Keratinocyte (primary cell): ENCODE measurements at regions not wholly inside any gene's neighbourhood (a gene's known extent, or its start where the extent isn't known, plus 50 kb on each side); places are given as distances from the start of the nearest gene placed in this dataset.
"Not testable (repeated sequence)": the region's sequence is repeated elsewhere in the genome, so short reads cannot be mapped to it uniquely, and the experiment has no call there.

Experiments used
- DNase-seq: peaks from one replicate; pipeline ENCODE4 v3.0.0-alpha.2; 2011; ENCODE audit warnings: low read depth, missing footprints, low spot score
- FAIRE-seq: peaks from 2 replicates; lab custom pipeline; 2011; peaks lifted over from hg19 to GRCh38; lab: Jason Lieb, UNC
- H2AFZ ChIP-seq: 2 replicates; pipeline ENCODE4 v1.6.0; 2012; ENCODE audit warnings: low read length, control low read depth, inconsistent platforms; ENCODE audit not compliant: control insufficient read depth
- H3K27ac ChIP-seq: 2 replicates; pipeline ENCODE4 v1.5.1; 2011; ENCODE audit warnings: low read length; ENCODE audit not compliant: control insufficient read depth, insufficient read depth
- H3K27me3 ChIP-seq: 3 replicates; pipeline ENCODE4 v1.6.0; 2011; ENCODE audit warnings: low read length; ENCODE audit not compliant: control insufficient read depth, insufficient read depth; ENCODE audit errors: extremely low read depth
- H3K36me3 ChIP-seq, 2 experiments: 2 replicates in 1 of 2; 3 replicates in 1 of 2; pipeline ENCODE4 v1.5.1; 2011; ENCODE audit warnings: low read length in 2 of 2, mild to moderate bottlenecking in 1 of 2; ENCODE audit not compliant: control insufficient read depth in 2 of 2, insufficient read depth in 2 of 2; ENCODE audit errors: extremely low read depth in 1 of 2
- H3K4me1 ChIP-seq: 3 replicates; pipeline ENCODE4 v1.5.1; 2011; ENCODE audit warnings: low read length; ENCODE audit not compliant: control insufficient read depth, insufficient read depth; ENCODE audit errors: extremely low read depth
- H3K4me2 ChIP-seq: 3 replicates; pipeline ENCODE4 v1.6.0; 2011; ENCODE audit warnings: low read depth, low read length; ENCODE audit not compliant: control insufficient read depth, insufficient read depth; ENCODE audit errors: extremely low read depth
- H3K4me3 ChIP-seq, 3 experiments: fragments of 200-600 bp in 1 of 3; sonication (generic) in 1 of 3; 2 replicates in 2 of 3; 3 replicates in 1 of 3; pipeline ENCODE4 v1.5.1; 2011 to 2016; ENCODE audit warnings: low read length in 3 of 3, mild to moderate bottlenecking in 3 of 3, control low read depth in 2 of 3, inconsistent platforms in 1 of 3, low read depth in 1 of 3, mixed read lengths in 1 of 3, mixed run types in 1 of 3, moderate library complexity in 1 of 3; ENCODE audit not compliant: control insufficient read depth in 2 of 3, insufficient read depth in 2 of 3; ENCODE audit errors: extremely low read depth in 1 of 3
- H3K79me2 ChIP-seq: 2 replicates; pipeline ENCODE4 v1.6.0; 2012; ENCODE audit warnings: low read length; ENCODE audit not compliant: control insufficient read depth, insufficient read depth
- H3K9ac ChIP-seq: 3 replicates; pipeline ENCODE4 v1.6.0; 2011; ENCODE audit warnings: low read length; ENCODE audit not compliant: control insufficient read depth, insufficient read depth; ENCODE audit errors: extremely low read depth
- H3K9me1 ChIP-seq: 3 replicates; pipeline ENCODE4 v1.6.0; 2011; ENCODE audit warnings: low read length; ENCODE audit not compliant: control insufficient read depth, insufficient read depth; ENCODE audit errors: extremely low read depth
- H3K9me3 ChIP-seq: 2 replicates; pipeline ENCODE4 v1.5.1; 2012; ENCODE audit warnings: low read depth, low read length; ENCODE audit not compliant: control insufficient read depth
- H4K20me1 ChIP-seq: 3 replicates; pipeline ENCODE4 v1.6.0; 2011; ENCODE audit warnings: low read length; ENCODE audit not compliant: control insufficient read depth, insufficient read depth; ENCODE audit errors: extremely low read depth
- EZH2 ChIP-seq: IDR thresholded peaks from one replicate; pipeline ENCODE4 v1.6.1; 2012; ENCODE audit warnings: inconsistent platforms, mild to moderate bottlenecking, low read length, moderate library complexity
- dilution Hi-C: fragments of 300-500 bp; cut with MboI; formaldehyde crosslinking; loops from one replicate; pipeline ENCODE4 v1.7.0; 2020; ENCODE audit warnings: low sequenced_read_pairs; ENCODE audit not compliant: extremely low pct_ligation_motif_present
- TF ChIP-seq, protein P1 (sequence below), 3 experiments: IDR thresholded peaks in 1 of 3; conservative IDR thresholded peaks in 1 of 3; optimal IDR thresholded peaks in 1 of 3; 2 replicates in 2 of 3; 3 replicates in 1 of 3; pipeline versions ENCODE3 to v1.5.1; 2011; ENCODE audit warnings: low read length in 3 of 3, mild to moderate bottlenecking in 3 of 3, moderate library complexity in 2 of 3, control low read depth in 1 of 3, inconsistent platforms in 1 of 3; ENCODE audit not compliant: insufficient read depth in 2 of 3; ENCODE audit errors: extremely low read depth in 1 of 3

DNA sequence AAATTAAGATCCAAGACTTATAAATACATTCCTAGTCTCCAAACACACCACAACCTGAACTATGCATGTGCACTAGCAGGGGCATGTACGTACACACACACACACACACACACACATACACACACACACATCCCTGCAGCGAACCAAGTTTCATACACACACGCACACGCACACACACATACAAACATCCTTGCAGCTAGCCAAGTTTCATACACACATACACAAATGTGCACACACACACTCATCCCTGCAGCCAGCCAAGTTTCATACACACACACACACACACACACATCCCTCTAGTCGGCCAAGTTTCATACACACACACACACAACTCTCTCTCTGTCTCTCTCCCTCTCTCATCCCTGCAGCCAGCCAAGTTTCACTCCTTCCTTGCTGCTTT is 82.7 kb upstream of the WIPF3 start:
- FAIRE-seq: no peak
- H3K36me3 ChIP-seq: no peaks in the 10 kb centered on the region
- no peaks in the 10 kb centered on the region for H3K4me1 ChIP-seq
- TF ChIP-seq, protein P1, sequence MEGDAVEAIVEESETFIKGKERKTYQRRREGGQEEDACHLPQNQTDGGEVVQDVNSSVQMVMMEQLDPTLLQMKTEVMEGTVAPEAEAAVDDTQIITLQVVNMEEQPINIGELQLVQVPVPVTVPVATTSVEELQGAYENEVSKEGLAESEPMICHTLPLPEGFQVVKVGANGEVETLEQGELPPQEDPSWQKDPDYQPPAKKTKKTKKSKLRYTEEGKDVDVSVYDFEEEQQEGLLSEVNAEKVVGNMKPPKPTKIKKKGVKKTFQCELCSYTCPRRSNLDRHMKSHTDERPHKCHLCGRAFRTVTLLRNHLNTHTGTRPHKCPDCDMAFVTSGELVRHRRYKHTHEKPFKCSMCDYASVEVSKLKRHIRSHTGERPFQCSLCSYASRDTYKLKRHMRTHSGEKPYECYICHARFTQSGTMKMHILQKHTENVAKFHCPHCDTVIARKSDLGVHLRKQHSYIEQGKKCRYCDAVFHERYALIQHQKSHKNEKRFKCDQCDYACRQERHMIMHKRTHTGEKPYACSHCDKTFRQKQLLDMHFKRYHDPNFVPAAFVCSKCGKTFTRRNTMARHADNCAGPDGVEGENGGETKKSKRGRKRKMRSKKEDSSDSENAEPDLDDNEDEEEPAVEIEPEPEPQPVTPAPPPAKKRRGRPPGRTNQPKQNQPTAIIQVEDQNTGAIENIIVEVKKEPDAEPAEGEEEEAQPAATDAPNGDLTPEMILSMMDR (optimal IDR thresholded peaks at IDR 0.05 in 1 of 3, IDR thresholded peaks at IDR 0.05 in 1 of 3, conservative IDR thresholded peaks at IDR 0.05 in 1 of 3; ENCODE audit: extremely low read depth in 1 of 3, insufficient read depth in 2 of 3, low read length in 3 of 3): no peak
- no peak for TF ChIP-seq EZH2
- no peak for DNase-seq
- no peak overlapping the region for H3K4me3 ChIP-seq
- no peaks in the 10 kb centered on the region for H3K9me1 ChIP-seq
- no peaks in the 10 kb centered on the region for H3K27me3 ChIP-seq
- H3K4me2 ChIP-seq: no peak overlapping the region
- H3K79me2 ChIP-seq: no peaks in the 10 kb centered on the region
- no peak overlapping the region for H2AFZ ChIP-seq
- no peaks in the 10 kb centered on the region for H3K9me3 ChIP-seq
- dilution Hi-C loops: no loop called here
- H3K27ac ChIP-seq: no peak overlapping the region
- no peaks in the 10 kb centered on the region for H4K20me1 ChIP-seq
- no peak overlapping the region for H3K9ac ChIP-seq

DNA sequence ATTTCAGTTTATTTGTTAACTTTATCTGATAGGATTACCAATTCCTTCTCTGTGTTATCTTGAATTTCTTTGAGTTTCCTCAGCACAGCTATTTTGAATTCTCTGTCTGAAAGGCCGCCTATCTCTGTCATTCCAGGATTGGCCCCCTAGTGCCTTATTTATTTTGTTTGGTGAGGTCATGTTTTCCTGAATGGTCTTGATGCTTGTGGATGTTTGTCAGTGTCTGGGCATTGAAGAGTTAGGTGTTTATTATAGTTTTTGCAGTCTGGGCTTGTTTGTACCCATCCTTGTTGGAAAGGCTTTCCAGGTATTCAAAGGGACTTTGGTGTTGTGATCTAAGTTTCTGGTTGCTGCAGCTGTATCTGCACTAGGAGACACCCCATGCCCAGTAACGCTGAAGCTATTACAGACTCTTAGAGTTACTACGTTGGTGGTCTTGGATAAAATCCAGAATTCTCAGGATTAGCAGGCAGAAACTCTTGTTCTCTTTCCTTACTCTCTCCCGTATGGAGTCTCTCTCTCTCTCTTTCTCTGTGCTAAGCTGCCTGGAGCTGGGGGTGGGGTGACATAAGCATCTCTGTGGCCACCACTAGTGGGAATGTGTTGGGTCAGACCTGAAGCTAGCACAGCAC is 76.7 kb upstream of the WIPF3 start:
- H3K79me2 ChIP-seq, dilution Hi-C loops, H3K4me2 ChIP-seq, H3K9ac ChIP-seq, FAIRE-seq, H3K4me1 ChIP-seq, H4K20me1 ChIP-seq, H3K4me3 ChIP-seq, H2AFZ ChIP-seq, H3K27me3 ChIP-seq, H3K27ac ChIP-seq, DNase-seq, H3K36me3 ChIP-seq, H3K9me1 ChIP-seq, H3K9me3 ChIP-seq: not testable (repeated sequence)

DNA sequence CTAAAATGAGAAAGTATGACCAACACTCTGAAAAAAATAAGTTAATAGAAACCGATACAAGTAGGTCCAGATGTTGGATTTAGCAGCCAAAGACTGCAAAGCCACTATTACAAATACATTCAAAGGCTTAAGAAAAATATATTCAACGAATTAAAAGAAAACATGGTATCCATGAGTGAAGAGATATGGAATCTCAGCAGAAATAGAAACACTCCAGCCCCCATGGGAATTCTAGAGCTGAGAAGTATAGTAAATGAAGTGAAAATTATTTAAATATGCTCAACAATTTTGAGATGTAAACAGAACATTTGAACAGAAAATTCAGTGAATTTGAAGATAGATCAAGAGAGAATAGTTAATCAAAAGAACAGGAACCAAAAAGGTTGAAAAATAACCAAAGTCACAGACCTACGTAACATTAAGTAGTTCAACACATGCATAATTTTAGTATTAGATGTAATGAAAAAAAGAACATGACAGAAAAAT is 72.0 kb upstream of the WIPF3 start:
- no peak overlapping the region for H3K4me2 ChIP-seq
- H4K20me1 ChIP-seq: no peaks in the 10 kb centered on the region
- H3K9ac ChIP-seq: no peak overlapping the region
- FAIRE-seq (no peak), DNase-seq (no peak)
- no peak overlapping the region for H3K27ac ChIP-seq
- no peaks in the 10 kb centered on the region for H3K27me3 ChIP-seq
- H3K36me3 ChIP-seq: no peaks in the 10 kb centered on the region
- H3K9me3 ChIP-seq: no peaks in the 10 kb centered on the region
- no peaks in the 10 kb centered on the region for H3K4me1 ChIP-seq
- H2AFZ ChIP-seq: no peak overlapping the region
- no peaks in the 10 kb centered on the region for H3K79me2 ChIP-seq
- H3K9me1 ChIP-seq: no peaks in the 10 kb centered on the region
- dilution Hi-C loops: no loop called here
- no peak for TF ChIP-seq EZH2
- TF ChIP-seq, protein P1 (optimal IDR thresholded peaks at IDR 0.05 in 1 of 3, IDR thresholded peaks at IDR 0.05 in 1 of 3, conservative IDR thresholded peaks at IDR 0.05 in 1 of 3; ENCODE audit: extremely low read depth in 1 of 3, insufficient read depth in 2 of 3, low read length in 3 of 3): no peak
- no peak overlapping the region for H3K4me3 ChIP-seq

DNA sequence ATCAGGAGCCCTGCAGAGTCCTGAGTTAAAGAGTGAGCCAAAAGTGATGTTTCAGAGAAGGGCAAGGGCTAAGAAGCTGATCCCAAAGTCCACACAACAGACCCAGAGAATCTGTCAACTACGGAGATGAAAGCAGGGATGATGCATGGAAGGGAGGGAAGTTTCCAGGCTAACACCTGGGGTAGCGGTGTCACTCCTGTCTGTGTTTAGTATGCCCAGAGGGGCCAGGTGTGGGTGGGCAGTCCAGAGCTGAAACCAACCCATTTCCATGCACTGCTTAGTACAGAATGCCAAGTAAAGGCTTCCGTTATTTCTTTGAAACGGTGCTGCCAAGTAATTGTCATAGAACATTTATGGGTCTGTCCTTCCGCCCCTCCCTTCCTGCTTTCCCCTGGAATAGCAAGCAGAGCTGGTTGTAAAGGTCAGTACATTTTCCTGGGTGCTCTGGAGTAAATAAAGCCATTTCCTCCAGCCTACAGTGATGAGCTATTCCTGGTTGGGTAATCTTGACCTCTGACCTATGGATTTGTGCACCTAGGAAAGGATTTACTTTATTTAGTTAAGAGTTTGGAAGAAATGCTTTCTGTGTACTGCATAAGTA is 58.6 kb upstream of the WIPF3 start:
- H3K4me2 ChIP-seq, H3K9me3 ChIP-seq, H2AFZ ChIP-seq, H3K9me1 ChIP-seq, H3K4me3 ChIP-seq, H3K36me3 ChIP-seq, H3K27ac ChIP-seq, H4K20me1 ChIP-seq, H3K79me2 ChIP-seq, H3K27me3 ChIP-seq, dilution Hi-C loops, DNase-seq, H3K9ac ChIP-seq, H3K4me1 ChIP-seq, FAIRE-seq: not testable (repeated sequence)
